OCI-M2 (cell line): ENCODE measurements at regions not wholly inside any gene's neighbourhood (a gene's known extent, or its start where the extent isn't known, plus 50 kb on each side); places are given as distances from the start of the nearest gene placed in this dataset.
"Not testable (repeated sequence)": the region's sequence is repeated elsewhere in the genome, so short reads cannot be mapped to it uniquely, and the experiment has no call there.

Experiments used
- DNase-seq: peaks from one replicate; lab custom pipeline; 2025; ENCODE audit not compliant: unreplicated experiment; lab: John Stamatoyannopoulos, UW

- DNase-seq = peak; percentile 18
Measured at GRCh38 chr5:112570708-112571444, 151.8 kb upstream of the EPB41L4A start.

GRCh38 chr5:112573441-112573840 is 154.4 kb upstream of the EPB41L4A start:
- no peak for DNase-seq

- DNase-seq = no peak
Measured at GRCh38 chr5:112574536-112574935, 155.5 kb upstream of the EPB41L4A start.

DNA sequence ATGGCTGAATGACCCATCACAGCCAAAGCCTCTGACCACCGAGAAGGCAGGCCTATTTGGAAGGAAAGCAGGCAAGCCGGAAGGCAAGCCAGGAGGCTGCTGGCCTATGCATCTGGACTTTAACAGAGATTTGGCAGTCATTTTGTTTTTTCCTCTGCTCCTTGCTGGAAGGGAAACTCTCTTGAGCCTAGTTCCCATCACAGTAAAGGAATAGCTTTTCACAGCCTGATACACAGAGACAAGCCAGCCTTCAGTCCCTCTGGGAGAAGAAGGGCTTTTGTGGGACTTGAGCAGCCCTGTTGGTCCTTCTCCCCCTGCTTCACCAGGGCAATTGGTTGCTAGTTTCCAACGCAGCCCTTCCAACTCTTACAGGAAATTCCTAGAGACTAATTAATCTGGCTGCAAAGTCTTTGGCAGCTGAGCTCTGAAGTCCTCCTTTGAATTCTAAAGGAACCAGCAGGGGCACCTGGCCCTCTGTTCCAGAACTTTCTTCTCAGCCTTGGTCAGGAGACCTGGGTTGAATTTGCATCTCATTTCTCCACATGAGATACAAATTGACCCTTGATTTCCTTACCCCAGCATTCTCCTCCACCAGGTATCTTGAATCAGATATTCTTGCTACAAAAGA is 157.3 kb upstream of the EPB41L4A start:
- no peak for DNase-seq

DNA sequence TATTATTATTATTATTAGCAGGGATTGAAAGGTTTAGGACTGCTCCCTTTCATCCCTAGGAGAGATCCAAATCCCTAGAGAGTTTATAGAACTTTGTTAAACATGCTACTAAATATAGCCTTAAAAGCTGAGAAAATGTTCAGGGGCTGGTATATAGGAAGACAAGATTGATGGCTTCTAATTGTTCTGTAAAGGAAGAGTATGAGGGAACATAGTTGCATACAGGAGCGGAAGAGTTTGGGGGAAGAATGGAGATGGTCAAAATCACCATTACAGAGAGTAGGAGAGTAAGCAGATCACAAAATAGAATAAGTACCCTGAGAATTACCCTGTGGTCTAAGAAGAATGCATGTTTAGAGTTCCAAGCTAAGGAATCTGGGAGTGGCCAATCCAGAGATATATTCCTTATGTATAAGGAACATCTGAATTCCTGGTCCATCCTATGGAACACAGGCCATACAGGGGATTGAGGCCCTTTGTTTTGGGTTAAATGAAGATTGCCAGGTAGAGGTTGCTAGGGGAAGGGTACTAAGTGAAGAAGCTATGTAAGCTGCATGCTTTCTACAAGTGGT is 158.0 kb upstream of the APC start:
- DNase-seq = no peak

GRCh38 chr5:112581811-112582320 is 155.8 kb upstream of the APC start:
- DNase-seq = no peak

DNA sequence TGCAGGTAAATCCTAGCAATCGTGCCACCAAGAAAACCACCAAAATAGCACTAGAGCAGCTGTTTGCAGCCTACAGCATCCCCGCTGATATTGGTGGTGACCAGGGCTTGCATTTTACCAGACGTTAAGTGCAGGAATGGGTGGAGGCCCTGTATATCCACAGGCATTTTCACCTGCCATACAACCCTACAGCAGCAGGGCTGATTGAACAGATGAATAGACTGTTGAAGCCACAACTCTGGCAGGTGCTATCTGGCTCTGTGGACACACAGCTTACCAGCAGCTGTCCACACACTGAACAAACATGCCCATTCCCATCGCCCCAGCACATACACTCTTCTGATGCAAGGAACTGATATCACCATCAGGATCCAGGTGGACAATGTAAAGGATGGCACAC is 154.5 kb upstream of the APC start:
- DNase-seq = no peak

DNA sequence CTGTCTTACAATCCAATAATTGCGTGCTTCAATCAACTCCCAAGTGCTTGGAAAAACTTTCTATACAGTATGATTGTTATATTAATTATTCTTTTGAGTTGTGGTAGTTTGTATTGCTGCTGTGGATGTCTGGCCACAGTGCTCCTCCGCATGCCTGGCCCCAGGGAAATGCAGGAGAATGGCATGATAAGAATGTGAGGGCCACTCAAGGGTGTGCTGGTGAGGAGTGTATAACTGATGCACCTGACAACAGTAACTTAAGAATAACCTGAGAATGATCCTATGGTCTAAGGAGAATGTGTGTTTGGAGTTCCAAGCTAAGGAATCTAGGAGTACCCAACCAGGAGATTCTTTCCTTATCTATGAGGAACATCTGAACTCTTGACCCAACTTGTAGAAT is 152.9 kb upstream of the APC start:
- no peak for DNase-seq

- peak; percentile 12 for DNase-seq
Measured at GRCh38 chr5:112586596-112587062, 151.1 kb upstream of the APC start.

- DNase-seq = not testable (repeated sequence)
Measured at GRCh38 chr5:112590858-112591257, 146.8 kb upstream of the APC start.

DNA sequence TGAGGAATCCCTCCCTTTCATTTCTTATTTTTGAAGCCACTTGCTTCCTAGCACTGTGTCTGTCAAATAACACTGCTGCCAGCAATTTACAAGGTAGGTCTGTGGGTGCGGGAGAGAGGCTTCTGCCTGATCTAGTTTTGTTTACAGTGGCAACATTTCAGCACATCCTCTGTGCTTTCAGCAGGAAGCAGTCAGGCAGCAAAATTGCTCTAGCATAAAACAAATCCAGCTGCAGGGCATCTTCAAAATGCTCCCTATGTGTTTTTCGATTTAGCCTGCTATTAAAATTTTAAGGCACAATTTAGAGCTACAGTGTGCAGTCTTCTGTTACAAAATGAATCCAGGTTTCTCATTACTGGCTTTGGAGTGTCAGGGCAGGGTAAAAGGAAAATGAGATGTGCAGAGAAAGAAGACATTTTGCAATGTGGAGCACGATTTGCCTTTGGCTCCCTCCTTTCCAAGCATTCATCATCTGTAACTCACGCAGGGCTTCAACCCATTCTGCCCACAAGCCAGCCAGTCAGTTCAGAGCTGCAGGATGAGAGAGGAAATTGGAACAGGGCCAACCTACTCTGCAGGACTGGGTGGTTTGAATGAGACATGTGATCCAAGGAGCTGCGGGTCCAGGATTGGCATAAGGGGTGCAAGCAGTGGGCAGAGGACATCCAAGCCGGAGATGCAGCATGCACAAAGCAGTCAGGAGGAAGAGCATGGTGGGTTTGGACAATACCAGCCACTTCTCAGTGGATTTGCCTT is 143.4 kb upstream of the APC start:
- DNase-seq = no peak

DNA sequence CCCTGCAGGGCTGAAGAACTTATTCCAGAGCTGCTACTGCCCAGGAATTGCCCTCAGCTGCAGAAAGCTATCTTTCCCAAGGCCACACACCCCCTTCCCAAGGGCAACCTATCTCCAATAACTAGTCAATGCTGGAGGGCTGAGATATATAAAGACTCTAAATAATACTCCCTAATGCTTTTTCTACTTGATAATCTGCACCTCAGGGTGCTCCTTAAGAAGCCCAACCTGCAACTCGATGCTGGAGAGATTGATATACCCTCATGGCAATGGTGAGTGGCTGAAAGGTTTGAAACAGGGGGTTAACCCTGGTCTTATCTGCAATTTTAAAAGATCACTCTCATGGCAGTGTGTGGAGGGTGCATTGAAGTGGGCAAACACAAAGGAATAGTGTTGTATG is 142.7 kb upstream of the APC start:
- no peak for DNase-seq

DNA sequence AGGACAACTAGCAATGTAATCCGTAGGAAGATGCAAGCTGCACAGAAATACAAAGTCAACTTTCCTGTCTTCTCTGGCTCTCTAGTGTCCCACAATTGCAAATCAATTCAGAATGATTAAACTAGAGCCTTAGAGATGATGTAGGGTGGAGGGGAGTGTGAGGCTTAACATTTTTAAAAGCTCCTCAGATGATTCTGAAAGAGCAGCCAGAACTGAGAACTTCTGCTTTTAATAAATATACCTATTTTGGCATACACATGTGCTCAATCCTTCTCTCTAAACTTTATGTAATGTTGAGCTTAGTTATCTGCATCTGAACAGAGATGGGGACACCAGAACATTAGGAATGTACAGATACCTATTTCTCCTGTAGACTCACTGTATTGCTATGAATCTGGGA is 139.9 kb upstream of the APC start:
- no peak for DNase-seq

- DNase-seq = not testable (repeated sequence)
Measured at GRCh38 chr5:112600510-112600909, 137.2 kb upstream of the APC start.

DNA sequence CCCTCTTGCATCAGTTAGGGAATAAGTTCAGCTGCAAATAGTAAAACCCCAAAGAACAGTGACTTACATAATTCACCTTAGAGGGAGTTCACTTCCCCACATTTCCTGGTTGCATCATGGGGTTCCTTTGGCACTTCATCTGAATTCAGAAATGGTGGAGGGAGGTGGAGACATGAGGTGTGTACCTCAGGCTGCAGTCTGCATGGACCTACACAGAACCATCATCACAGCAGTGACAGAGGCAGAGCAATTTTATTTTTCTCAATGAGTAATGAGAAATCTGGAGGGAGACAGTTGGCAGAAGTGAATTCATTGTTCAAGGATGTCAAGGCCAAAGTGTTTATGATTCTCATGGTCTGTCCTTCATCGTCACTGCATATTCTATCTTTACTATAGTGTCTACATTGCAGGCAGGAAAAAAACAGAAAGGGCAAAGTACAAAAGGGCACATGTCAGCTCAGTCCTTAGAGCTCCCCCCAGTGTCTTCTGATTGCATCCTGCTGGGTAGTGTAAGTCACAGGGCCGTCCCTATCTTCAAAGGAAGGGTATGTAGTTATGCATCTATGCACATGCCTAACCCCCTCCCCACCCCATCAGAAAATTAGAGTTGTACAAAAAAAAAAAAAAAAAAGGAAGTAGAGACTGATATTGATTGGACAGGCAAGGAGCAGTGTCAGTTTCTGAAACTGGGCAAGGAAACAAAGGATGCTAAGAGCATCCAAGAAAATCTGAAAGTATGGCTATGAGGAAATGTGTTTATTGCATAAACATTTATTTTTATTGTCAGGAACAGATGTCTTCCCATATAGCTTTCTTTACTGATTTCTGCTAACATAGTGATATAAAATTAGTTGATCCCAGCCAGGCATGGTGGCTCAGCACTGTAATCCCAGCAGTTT is 132.7 kb upstream of the APC start:
- peak; percentile 52 for DNase-seq

- no peak for DNase-seq
Measured at GRCh38 chr5:112608975-112609374, 128.7 kb upstream of the APC start.

GRCh38 chr5:112612663-112613062 is 125.0 kb upstream of the APC start:
- no peak for DNase-seq

DNA sequence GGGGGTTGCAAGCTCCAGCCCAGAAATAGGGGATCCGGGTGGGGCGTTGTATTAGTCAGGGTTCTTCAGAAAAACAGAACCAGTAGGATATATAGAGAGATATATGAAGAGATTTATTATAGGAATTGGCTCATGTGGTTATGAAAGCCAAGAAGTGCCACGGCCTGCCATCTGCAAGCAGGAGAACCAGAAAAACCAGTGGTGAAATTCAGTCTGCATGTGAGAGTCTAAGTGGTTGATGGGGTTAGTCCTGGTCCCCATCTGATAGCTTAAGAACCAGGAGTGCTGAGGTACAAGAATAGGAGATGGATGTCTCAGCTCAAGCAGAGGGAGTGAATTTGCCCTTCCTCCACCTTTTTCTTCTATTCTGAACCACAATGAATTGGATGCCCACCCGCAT is 123.4 kb upstream of the APC start:
- no peak for DNase-seq

DNA sequence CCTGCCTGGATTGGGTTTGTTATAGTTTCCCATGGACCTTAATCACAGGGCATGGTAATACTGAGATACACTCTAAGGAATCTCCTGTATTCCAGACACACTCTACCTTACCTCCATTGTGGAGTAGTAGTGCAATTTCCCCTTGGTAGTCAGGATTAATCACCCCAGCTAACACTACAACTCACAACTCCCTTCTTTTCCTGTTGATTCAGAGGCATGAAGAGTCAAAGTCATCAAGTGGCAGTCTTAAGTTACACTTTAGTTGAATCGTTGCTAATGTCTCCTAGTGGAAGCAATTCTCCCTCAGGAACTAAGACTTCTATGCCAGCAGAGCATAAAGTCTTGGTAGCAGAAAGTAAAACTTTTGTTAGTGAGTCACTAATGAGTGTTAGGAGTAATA is 122.7 kb upstream of the APC start:
- no peak for DNase-seq

DNA sequence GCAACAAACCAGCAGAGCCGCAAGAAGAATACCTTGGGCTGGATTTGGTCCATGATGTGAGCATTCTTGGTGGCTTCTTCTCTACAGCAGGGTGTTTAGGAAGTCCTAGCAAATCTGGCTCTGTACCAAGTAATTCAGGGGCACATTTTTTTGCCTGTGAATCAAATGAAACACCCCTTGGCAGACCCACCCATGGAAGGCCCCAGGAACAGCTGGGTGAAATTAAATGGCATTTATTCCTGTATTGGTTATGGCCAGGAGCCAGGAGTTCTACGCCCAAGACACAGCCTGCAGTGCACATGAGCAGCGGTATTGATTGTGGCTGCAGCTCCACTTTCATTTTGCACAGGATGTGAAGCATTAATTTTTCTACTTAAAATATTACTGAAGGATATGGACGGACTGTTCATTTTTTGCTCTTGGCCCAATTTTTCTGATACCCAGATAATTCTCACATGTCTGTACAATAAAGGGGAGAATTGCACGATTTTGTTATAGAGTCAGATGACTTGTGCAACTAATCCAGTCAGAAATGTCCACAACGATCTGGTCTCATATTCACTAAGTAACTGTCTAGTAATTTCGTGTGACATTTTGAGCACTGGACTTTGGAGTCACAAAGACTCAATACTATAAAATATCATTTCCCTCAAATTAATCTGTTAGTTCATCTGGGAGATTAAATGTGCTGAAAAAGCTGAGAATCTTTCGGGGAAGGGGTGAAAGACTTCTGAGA is 120.7 kb upstream of the APC start:
- DNase-seq = no peak
